PC-3 (cell line): ENCODE measurements at regions not wholly inside any gene's neighbourhood (a gene's known extent, or its start where the extent isn't known, plus 50 kb on each side); places are given as distances from the start of the nearest gene placed in this dataset.

Experiments
- EZH2 ChIP-seq: fragments of 300-600 bp; sonication (generic); IDR thresholded peaks from one replicate; pipeline ENCODE4 v1.6.1; 2017; ENCODE audit warnings: antibody characterized with exemption, mild to moderate bottlenecking, low read length; ENCODE audit not compliant: unreplicated experiment
- TF ChIP-seq, protein P1 (sequence below): fragments of 300-600 bp; sonication (generic); conservative IDR thresholded peaks from 2 replicates; pipeline ENCODE4 v1.5.1; 2017; ENCODE audit warnings: antibody characterized with exemption, low read depth, mild to moderate bottlenecking, low read length

DNA sequence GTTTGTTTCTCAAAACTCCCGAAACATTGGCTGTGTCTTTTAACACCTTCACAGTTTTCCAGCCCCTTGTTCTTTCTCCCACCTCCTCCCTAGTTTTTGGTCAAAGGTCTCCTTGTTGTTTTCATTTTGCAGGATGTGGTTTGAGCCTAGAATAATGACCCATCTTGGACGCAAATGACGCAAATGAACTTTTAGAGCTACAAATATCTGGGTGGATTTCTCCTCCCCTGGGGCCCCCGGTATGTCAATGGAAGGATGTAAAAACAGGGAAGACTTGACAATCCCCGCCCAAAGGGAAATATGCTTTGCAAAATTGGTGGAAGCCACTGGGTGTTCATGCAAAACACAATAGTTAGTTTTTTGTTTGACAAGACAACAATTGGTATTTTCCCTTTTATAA lies 236.0 kb upstream of the IRX3 start:
- no peak for TF ChIP-seq EZH2
- TF ChIP-seq, protein P1, sequence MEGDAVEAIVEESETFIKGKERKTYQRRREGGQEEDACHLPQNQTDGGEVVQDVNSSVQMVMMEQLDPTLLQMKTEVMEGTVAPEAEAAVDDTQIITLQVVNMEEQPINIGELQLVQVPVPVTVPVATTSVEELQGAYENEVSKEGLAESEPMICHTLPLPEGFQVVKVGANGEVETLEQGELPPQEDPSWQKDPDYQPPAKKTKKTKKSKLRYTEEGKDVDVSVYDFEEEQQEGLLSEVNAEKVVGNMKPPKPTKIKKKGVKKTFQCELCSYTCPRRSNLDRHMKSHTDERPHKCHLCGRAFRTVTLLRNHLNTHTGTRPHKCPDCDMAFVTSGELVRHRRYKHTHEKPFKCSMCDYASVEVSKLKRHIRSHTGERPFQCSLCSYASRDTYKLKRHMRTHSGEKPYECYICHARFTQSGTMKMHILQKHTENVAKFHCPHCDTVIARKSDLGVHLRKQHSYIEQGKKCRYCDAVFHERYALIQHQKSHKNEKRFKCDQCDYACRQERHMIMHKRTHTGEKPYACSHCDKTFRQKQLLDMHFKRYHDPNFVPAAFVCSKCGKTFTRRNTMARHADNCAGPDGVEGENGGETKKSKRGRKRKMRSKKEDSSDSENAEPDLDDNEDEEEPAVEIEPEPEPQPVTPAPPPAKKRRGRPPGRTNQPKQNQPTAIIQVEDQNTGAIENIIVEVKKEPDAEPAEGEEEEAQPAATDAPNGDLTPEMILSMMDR: no peak
